ENCODE measurements at regions not wholly inside any gene's neighbourhood (a gene's known extent, or its start where the extent isn't known, plus 50 kb on each side); places are given as distances from the start of the nearest gene placed in this dataset.
"Not testable (repeated sequence)": the region's sequence is repeated elsewhere in the genome, so short reads cannot be mapped to it uniquely, and the experiment has no call there.

DNA sequence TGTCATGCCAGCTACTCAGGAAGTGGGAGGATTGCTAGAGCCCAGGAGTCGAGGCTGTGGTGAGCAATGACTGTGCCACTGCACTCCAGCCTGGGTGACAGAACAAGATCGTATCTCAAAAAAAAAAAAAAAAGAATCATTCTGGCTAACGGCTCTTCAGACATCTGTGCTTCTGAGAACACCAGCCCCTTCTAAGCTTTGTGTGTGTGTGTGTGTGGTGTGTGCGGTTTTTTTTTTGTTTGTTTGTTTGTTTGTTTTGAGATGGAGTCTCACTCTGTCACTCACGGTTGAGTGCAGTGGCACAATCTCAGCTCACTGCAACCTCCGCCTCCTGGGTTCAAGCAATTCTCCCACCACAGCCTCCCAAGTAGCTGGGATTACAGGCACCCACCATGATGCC lies 79.4 kb upstream of the DRD5 start:
- H3K27me3 Mint-ChIP-seq (ENCODE audit: insufficient read depth, unreplicated experiment); BruUV-seq (replicated peaks); H3K4me1 ChIP-seq; H3K4me3 ChIP-seq (ENCODE audit: low read depth, low read length); H3K36me3 ChIP-seq (ENCODE audit: control insufficient read depth, insufficient read depth, low read length); CTCF ChIA-PET; DNase-seq; intact Hi-C loops (cut with micrococcal nuclease; ENCODE audit: unreplicated experiment); H3K4me1 Mint-ChIP-seq (ENCODE audit: low read depth, unreplicated experiment); H3K27ac Mint-ChIP-seq (ENCODE audit: unreplicated experiment); POLR2A ChIA-PET; H3K27me3 ChIP-seq (replicated peaks; ENCODE audit: control insufficient read depth, insufficient read depth, low read length); H3K9me3 Mint-ChIP-seq (ENCODE audit: unreplicated experiment); H3K9me3 ChIP-seq; H3K4me3 Mint-ChIP-seq (ENCODE audit: unreplicated experiment); H3K36me3 Mint-ChIP-seq (ENCODE audit: insufficient read depth, unreplicated experiment): not testable (repeated sequence)

DNA sequence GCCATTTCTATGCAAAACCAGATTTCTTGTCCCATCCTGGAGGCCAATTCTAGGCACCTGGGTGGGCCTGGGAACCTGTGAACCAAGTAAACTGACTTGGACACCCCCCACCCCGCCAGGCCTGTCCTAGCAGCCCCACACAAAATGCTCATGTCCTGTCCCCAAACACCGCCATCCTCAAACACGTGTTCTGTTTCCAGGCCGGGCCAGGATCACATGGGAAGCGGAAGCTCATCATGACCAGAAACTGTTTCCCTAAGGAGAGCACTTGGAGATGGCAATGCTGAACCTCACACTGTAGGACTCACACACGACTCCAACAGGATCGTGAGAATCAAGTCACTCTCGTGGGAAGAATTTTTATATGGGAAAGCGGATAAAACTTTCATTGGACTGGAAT lies 78.7 kb upstream of the DRD5 start:
- CTCF ChIA-PET, result interaction anchor here (0.6 kb wide), 1 partner anchor 311 kb away, joined by 3 read pairs; no protein-coding TSS in a partner anchor
- H3K36me3 ChIP-seq (ENCODE audit: control insufficient read depth, insufficient read depth, low read length); H3K4me3 Mint-ChIP-seq (ENCODE audit: unreplicated experiment); H3K4me1 Mint-ChIP-seq (ENCODE audit: low read depth, unreplicated experiment); BruUV-seq (replicated peaks); POLR2A ChIA-PET; intact Hi-C loops (cut with micrococcal nuclease; ENCODE audit: unreplicated experiment); H3K4me3 ChIP-seq (ENCODE audit: low read depth, low read length); H3K4me1 ChIP-seq; H3K9me3 Mint-ChIP-seq (ENCODE audit: unreplicated experiment); DNase-seq; H3K9me3 ChIP-seq; H3K27me3 Mint-ChIP-seq (ENCODE audit: insufficient read depth, unreplicated experiment); H3K27ac Mint-ChIP-seq (ENCODE audit: unreplicated experiment); H3K36me3 Mint-ChIP-seq (ENCODE audit: insufficient read depth, unreplicated experiment); H3K27me3 ChIP-seq (replicated peaks; ENCODE audit: control insufficient read depth, insufficient read depth, low read length): not testable (repeated sequence)

DNA sequence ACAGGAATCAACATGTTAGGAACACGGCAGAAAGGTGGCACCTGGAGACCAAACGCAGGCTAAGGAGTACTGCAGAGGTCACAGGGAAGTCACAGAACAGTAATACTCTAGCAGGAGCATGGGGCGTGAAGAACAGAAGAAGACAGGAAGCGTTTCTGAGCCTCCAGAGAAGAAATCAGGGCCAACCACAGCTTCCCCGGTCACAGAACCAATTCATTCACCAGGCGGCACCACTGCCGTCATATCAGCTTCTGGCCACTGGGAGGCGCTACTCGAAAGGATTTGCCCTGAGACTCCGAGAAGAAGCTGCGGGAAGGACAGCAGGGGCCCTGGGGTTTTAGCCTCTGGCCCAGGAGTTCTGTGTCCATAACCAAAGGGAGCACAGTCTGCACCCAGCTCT lies 78.0 kb upstream of the DRD5 start:
- H3K27ac Mint-ChIP-seq (ENCODE audit: unreplicated experiment), result no peak overlapping the region
- Histone ChIP-seq H3K9me3 (no peaks in the 10 kb centered on the region), H3K4me1 (no peaks in the 10 kb centered on the region), H3K27me3 (replicated peaks; ENCODE audit: control insufficient read depth, insufficient read depth, low read length) (no peaks in the 10 kb centered on the region), H3K36me3 (ENCODE audit: control insufficient read depth, insufficient read depth, low read length) (no peaks in the 10 kb centered on the region), H3K4me3 (ENCODE audit: low read depth, low read length) (no peak overlapping the region)
- no peaks in the 10 kb centered on the region for H3K4me1 Mint-ChIP-seq (ENCODE audit: low read depth, unreplicated experiment)
- no peaks in the 10 kb centered on the region for H3K36me3 Mint-ChIP-seq (ENCODE audit: insufficient read depth, unreplicated experiment)
- POLR2A ChIA-PET, result no interaction called here
- TF ChIP-seq, protein P1, sequence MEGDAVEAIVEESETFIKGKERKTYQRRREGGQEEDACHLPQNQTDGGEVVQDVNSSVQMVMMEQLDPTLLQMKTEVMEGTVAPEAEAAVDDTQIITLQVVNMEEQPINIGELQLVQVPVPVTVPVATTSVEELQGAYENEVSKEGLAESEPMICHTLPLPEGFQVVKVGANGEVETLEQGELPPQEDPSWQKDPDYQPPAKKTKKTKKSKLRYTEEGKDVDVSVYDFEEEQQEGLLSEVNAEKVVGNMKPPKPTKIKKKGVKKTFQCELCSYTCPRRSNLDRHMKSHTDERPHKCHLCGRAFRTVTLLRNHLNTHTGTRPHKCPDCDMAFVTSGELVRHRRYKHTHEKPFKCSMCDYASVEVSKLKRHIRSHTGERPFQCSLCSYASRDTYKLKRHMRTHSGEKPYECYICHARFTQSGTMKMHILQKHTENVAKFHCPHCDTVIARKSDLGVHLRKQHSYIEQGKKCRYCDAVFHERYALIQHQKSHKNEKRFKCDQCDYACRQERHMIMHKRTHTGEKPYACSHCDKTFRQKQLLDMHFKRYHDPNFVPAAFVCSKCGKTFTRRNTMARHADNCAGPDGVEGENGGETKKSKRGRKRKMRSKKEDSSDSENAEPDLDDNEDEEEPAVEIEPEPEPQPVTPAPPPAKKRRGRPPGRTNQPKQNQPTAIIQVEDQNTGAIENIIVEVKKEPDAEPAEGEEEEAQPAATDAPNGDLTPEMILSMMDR (IDR thresholded peaks at IDR 0.05; ENCODE audit: insufficient read depth in 1 of 2, low read depth in 1 of 2, low read length in 1 of 2, severe bottlenecking in 1 of 2, unreplicated experiment in 1 of 2), result peak; percentile 32 to 47
- intact Hi-C loops (cut with micrococcal nuclease; ENCODE audit: unreplicated experiment), result no loop called here
- DNase-seq, result peak; percentile 52 to 63
- CTCF ChIA-PET, result interaction anchor here (0.6 to 1.0 kb wide), 3 partner anchors 56 to 310 kb away, joined by 3 read pairs; no protein-coding TSS in a partner anchor
- H3K4me3 Mint-ChIP-seq (ENCODE audit: unreplicated experiment), result no peak overlapping the region
- H3K27me3 Mint-ChIP-seq (ENCODE audit: insufficient read depth, unreplicated experiment), result no peaks in the 10 kb centered on the region
- no TSS peak for BruUV-seq (replicated peaks)
- no peaks in the 10 kb centered on the region for H3K9me3 Mint-ChIP-seq (ENCODE audit: unreplicated experiment)

DNA sequence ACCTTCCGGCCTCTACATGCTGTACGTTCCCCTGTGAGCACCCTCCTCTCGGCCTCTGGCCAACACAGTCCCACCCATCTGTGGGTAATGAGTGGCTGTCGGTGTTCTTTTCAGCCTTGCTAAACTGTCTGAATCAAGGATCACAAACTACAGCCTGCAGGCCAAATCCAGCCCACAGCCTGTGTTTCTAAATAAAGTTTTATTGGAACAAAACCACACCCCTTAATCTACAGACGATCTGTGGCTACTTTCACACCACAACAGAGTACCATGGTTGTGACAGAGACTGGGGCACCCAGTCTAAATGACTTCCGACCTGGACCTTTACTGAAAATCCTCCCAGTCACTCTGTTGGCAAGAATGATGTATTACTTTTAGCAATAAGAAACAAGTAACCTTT lies 77.3 kb upstream of the DRD5 start:
- BruUV-seq (replicated peaks); intact Hi-C loops (cut with micrococcal nuclease; ENCODE audit: unreplicated experiment); POLR2A ChIA-PET; H3K9me3 ChIP-seq; H3K27me3 ChIP-seq (replicated peaks; ENCODE audit: control insufficient read depth, insufficient read depth, low read length); H3K4me3 Mint-ChIP-seq (ENCODE audit: unreplicated experiment); DNase-seq; H3K36me3 Mint-ChIP-seq (ENCODE audit: insufficient read depth, unreplicated experiment); H3K4me1 ChIP-seq; H3K36me3 ChIP-seq (ENCODE audit: control insufficient read depth, insufficient read depth, low read length); H3K4me1 Mint-ChIP-seq (ENCODE audit: low read depth, unreplicated experiment); H3K9me3 Mint-ChIP-seq (ENCODE audit: unreplicated experiment); H3K4me3 ChIP-seq (ENCODE audit: low read depth, low read length); H3K27ac Mint-ChIP-seq (ENCODE audit: unreplicated experiment); H3K27me3 Mint-ChIP-seq (ENCODE audit: insufficient read depth, unreplicated experiment): not testable (repeated sequence)
- CTCF ChIA-PET, result interaction anchor here (0.6 to 1.0 kb wide), 2 partner anchors 56 to 137 kb away, joined by 3 read pairs; no protein-coding TSS in a partner anchor

All from Caco-2 (cell line).